Astrocyte (in vitro differentiated cells and primary cell): ENCODE measurements at regions not wholly inside any gene's neighbourhood (a gene's known extent, or its start where the extent isn't known, plus 50 kb on each side); places are given as distances from the start of the nearest gene placed in this dataset.

ENCODE experiments used
- CTCF ChIP-seq: IDR thresholded peaks from 2 replicates; pipeline ENCODE4 v1.5.1; 2011; ENCODE audit warnings: low read depth, mild to moderate bottlenecking, inconsistent platforms, low read length, moderate library complexity; ENCODE audit not compliant: insufficient read depth
- EZH2 ChIP-seq: IDR thresholded peaks from 2 replicates; pipeline ENCODE4 v1.6.1; 2012; ENCODE audit warnings: mild to moderate bottlenecking, low read length, inconsistent platforms; ENCODE audit not compliant: insufficient read depth

GRCh38 chr5:125612181-125612721 lies 811.0 kb upstream of the GRAMD2B start:
- no peak for TF ChIP-seq CTCF
- no peak for TF ChIP-seq EZH2
